ENCODE measurements at regions not wholly inside any gene's neighbourhood (a gene's known extent, or its start where the extent isn't known, plus 50 kb on each side); places are given as distances from the start of the nearest gene placed in this dataset.
"Not testable (repeated sequence)": the region's sequence is repeated elsewhere in the genome, so short reads cannot be mapped to it uniquely, and the experiment has no call there.

GRCh38 chr13:71360041-71360440 is 507.0 kb downstream of the DACH1 start:
- DNase-seq (ENCODE audit: low spot score): no peak
- Mint-ChIP-seq H3K4me3 (ENCODE audit: unreplicated experiment) (no peak overlapping the region), H3K36me3 (ENCODE audit: low read depth) (no peaks in the 10 kb centered on the region), H3K9me3 (ENCODE audit: low read depth) (peaks cover 3% of the 10 kb centered on the region), H3K4me1 (ENCODE audit: low read depth) (peaks cover 6% of the 10 kb centered on the region), H3K27ac (ENCODE audit: unreplicated experiment) (no peak overlapping the region), H3K27me3 (ENCODE audit: low read depth) (no peaks in the 10 kb centered on the region)
- no peak for TF ChIP-seq CTCF (IDR thresholded peaks at IDR 0.05)

- H3K27me3 Mint-ChIP-seq (ENCODE audit: low read depth): no peaks in the 10 kb centered on the region
- DNase-seq (ENCODE audit: low spot score): no peak
Measured at GRCh38 chr13:71359641-71360040, 507.4 kb downstream of the DACH1 start.

GRCh38 chr13:71358218-71358617 is 508.8 kb downstream of the DACH1 start:
- no peaks in the 10 kb centered on the region for H3K9me3 Mint-ChIP-seq (ENCODE audit: low read depth)
- H3K27ac Mint-ChIP-seq (ENCODE audit: unreplicated experiment): no peak overlapping the region
- TF ChIP-seq CTCF (IDR thresholded peaks at IDR 0.05): no peak
- no peak overlapping the region for H3K4me3 Mint-ChIP-seq (ENCODE audit: unreplicated experiment)
- H3K36me3 Mint-ChIP-seq (ENCODE audit: low read depth): no peaks in the 10 kb centered on the region
- DNase-seq (ENCODE audit: low spot score): no peak
- H3K27me3 Mint-ChIP-seq (ENCODE audit: low read depth): no peaks in the 10 kb centered on the region
- peaks cover 6% of the 10 kb centered on the region for H3K4me1 Mint-ChIP-seq (ENCODE audit: low read depth)

More at GRCh38 chr13:71359641-71360040, 507.4 kb downstream of the DACH1 start:
- peaks cover 3% of the 10 kb centered on the region for H3K9me3 Mint-ChIP-seq (ENCODE audit: low read depth)
- TF ChIP-seq CTCF (IDR thresholded peaks at IDR 0.05): no peak
- peaks cover 6% of the 10 kb centered on the region for H3K4me1 Mint-ChIP-seq (ENCODE audit: low read depth)
- H3K4me3 Mint-ChIP-seq (ENCODE audit: unreplicated experiment): no peak overlapping the region
- H3K36me3 Mint-ChIP-seq (ENCODE audit: low read depth): no peaks in the 10 kb centered on the region
- peak overlapping the region; percentile 25 for H3K27ac Mint-ChIP-seq (ENCODE audit: unreplicated experiment)

GRCh38 chr13:71355010-71355409 is 512.0 kb downstream of the DACH1 start:
- Mint-ChIP-seq H3K27me3 (ENCODE audit: low read depth) (no peaks in the 10 kb centered on the region), H3K4me1 (ENCODE audit: low read depth) (peaks cover 4% of the 10 kb centered on the region), H3K36me3 (ENCODE audit: low read depth) (no peaks in the 10 kb centered on the region), H3K27ac (ENCODE audit: unreplicated experiment) (no peak overlapping the region), H3K9me3 (ENCODE audit: low read depth) (no peaks in the 10 kb centered on the region), H3K4me3 (ENCODE audit: unreplicated experiment) (no peak overlapping the region)
- TF ChIP-seq CTCF (IDR thresholded peaks at IDR 0.05): no peak
- DNase-seq (ENCODE audit: low spot score): no peak

GRCh38 chr13:71350886-71351285 is 516.1 kb downstream of the DACH1 start:
- TF ChIP-seq CTCF (IDR thresholded peaks at IDR 0.05): no peak
- no peak for DNase-seq (ENCODE audit: low spot score)
- H3K9me3 Mint-ChIP-seq (ENCODE audit: low read depth): peaks cover 5% of the 10 kb centered on the region
- H3K27me3 Mint-ChIP-seq (ENCODE audit: low read depth): peaks cover 2% of the 10 kb centered on the region
- H3K36me3 Mint-ChIP-seq (ENCODE audit: low read depth): no peaks in the 10 kb centered on the region
- no peak overlapping the region for H3K27ac Mint-ChIP-seq (ENCODE audit: unreplicated experiment)
- no peaks in the 10 kb centered on the region for H3K4me1 Mint-ChIP-seq (ENCODE audit: low read depth)
- H3K4me3 Mint-ChIP-seq (ENCODE audit: unreplicated experiment): no peak overlapping the region

GRCh38 chr13:71345856-71346255 is 521.1 kb downstream of the DACH1 start:
- not testable (repeated sequence) for H3K27ac Mint-ChIP-seq (ENCODE audit: unreplicated experiment); H3K4me3 Mint-ChIP-seq (ENCODE audit: unreplicated experiment); H3K27me3 Mint-ChIP-seq (ENCODE audit: low read depth); DNase-seq (ENCODE audit: low spot score); H3K9me3 Mint-ChIP-seq (ENCODE audit: low read depth); H3K4me1 Mint-ChIP-seq (ENCODE audit: low read depth); H3K36me3 Mint-ChIP-seq (ENCODE audit: low read depth)
